RWPE1 (cell line): ENCODE measurements at regions not wholly inside any gene's neighbourhood (a gene's known extent, or its start where the extent isn't known, plus 50 kb on each side); places are given as distances from the start of the nearest gene placed in this dataset.

ENCODE experiments used
- CTCF ChIA-PET: fragments of 350-600 bp; sonication (Branson Sonifier 250); formaldehyde crosslinking; extraction: SDS; loops from one replicate; lab custom pipeline; 2021; lab: Yijun Ruan, JAX
- POLR2A ChIA-PET: fragments of 400-600 bp; formaldehyde crosslinking; extraction: SDS; loops from one replicate; lab custom pipeline; 2020; ENCODE audit warnings: antibody characterized with exemption; ENCODE audit not compliant: low non-redundant PET; lab: Yijun Ruan, JAX
- DNase-seq: peaks from one replicate; pipeline ENCODE4 v3.0.0; 2012; ENCODE audit warnings: low spot score
- H3K27ac ChIP-seq: fragments of 450-650 bp; 2 replicates; pipeline ENCODE4 v1.5.1; 2017
- CTCF ChIP-seq: fragments of 450-650 bp; conservative IDR thresholded peaks from 2 replicates; pipeline ENCODE4 v1.5.1; 2017; ENCODE audit warnings: low read depth, mild to moderate bottlenecking

- ChIA-PET POLR2A (no interaction called here), CTCF (no interaction called here)
- DNase-seq: no peak
- no peak for TF ChIP-seq CTCF
- no peak overlapping the region for H3K27ac ChIP-seq
Observed at GRCh38 chr13:107139006-107139405, 571.1 kb upstream of the ARGLU1 start.

DNA sequence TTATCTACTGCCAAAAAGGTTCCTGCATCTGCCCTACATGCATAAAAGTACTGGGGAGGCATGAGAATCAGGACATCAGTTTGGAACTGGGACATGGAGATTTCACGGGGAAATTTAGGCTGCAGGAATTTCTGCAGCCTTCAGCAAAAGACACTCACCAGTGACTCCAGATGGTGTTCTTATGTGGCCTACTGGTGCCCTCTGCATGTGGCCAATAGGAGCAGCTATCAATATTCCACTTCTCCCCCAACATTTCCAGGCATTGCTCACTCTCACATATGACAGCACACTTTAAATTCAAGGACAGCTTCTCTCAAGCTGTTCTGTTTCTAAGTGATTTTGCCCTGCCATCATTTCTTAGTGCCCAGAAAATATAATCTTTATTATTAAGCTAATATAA lies 570.5 kb upstream of the ARGLU1 start:
- no peak overlapping the region for H3K27ac ChIP-seq
- ChIA-PET POLR2A (no interaction called here), CTCF (no interaction called here)
- no peak for TF ChIP-seq CTCF
- DNase-seq: no peak

GRCh38 chr13:107133950-107134349 lies 566.0 kb upstream of the ARGLU1 start:
- DNase-seq: no peak
- no peak for TF ChIP-seq CTCF
- ChIA-PET CTCF (no interaction called here), POLR2A (no interaction called here)
- H3K27ac ChIP-seq: no peak overlapping the region

DNA sequence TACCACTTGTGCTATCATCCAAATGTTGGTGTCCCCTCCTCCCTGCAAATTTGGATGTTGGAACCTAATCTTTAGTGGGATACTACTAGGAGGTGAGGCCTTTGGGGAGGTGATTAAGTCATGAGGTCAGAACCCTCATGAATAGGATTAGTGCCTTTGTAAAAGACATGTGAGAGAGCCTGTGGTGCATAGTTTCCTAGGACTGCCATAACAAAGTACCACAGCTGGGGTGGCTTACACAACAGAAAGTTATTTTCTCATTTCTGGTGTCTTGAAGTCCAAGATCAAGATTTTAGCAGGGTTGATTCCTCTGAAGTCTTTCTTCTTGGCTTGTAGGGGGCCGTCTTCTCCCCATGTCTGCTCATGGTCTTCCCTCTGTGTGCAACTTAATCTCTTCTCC lies 562.6 kb upstream of the ARGLU1 start:
- ChIA-PET POLR2A (no interaction called here), CTCF (interaction anchor here (0.6 kb wide), 1 partner anchor 208 kb away, joined by 5 read pairs; no protein-coding TSS in a partner anchor)
- DNase-seq: no peak
- no peak overlapping the region for H3K27ac ChIP-seq
- TF ChIP-seq CTCF: no peak

GRCh38 chr13:107124730-107125129 lies 556.8 kb upstream of the ARGLU1 start:
- no peak overlapping the region for H3K27ac ChIP-seq
- no peak for DNase-seq
- CTCF ChIA-PET: no interaction called here
- TF ChIP-seq CTCF: no peak
- POLR2A ChIA-PET: no interaction called here

DNA sequence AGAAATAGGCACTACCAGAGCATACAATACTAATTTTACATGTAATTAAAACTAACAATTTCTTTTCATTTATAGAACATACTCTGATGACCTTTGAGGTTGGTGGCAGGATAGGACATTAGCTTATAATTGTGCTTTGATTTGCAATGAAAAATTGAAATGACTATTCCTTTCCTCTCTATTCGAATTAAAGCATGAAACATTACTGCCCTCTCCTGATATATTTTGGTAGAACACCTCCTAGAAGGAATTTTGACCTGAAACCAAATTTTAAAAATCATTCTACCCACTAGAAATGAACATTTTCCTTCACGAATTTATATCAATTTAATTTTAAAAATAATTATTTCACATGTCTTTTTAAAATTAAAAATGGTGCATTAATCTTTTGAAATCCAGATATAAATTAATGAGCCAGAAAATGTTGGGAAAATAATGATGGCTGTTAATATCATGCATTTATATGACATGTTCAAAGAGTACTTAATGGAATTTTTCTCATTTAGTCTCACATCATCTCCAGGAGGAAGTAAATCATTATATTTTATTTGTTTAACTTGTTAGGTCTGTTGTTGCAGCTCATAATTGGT lies 556.3 kb upstream of the ARGLU1 start:
- peak; percentile 16 for DNase-seq
- CTCF ChIA-PET: interaction anchor here (0.6 kb wide), 1 partner anchor 155 kb away, joined by 3 read pairs; no protein-coding TSS in a partner anchor
- TF ChIP-seq CTCF: peak; percentile 34
- POLR2A ChIA-PET: no interaction called here
- no peak overlapping the region for H3K27ac ChIP-seq
